Stomach (tissue), 4 donors: ENCODE measurements at regions not wholly inside any gene's neighbourhood (a gene's known extent, or its start where the extent isn't known, plus 50 kb on each side); places are given as distances from the start of the nearest gene placed in this dataset.

Experiments used
- EP300 ChIP-seq: sonication (generic); formaldehyde crosslinking; IDR thresholded peaks from one replicate; pipeline ENCODE4 v1.6.1; 2017; ENCODE audit warnings: antibody characterized with exemption
- POLR2A ChIP-seq, 4 donors: fragments of 450-650 bp; IDR thresholded peaks; one replicate each; pipeline ENCODE4 v1.6.1; 2016; ENCODE audit warnings: antibody characterized with exemption in 4 of 4, control low read depth in 2 of 4, mild to moderate bottlenecking in 1 of 4, moderate library complexity in 1 of 4
- POLR2AphosphoS5 ChIP-seq, 3 donors: sonication (generic); formaldehyde crosslinking; IDR thresholded peaks; one replicate each; pipeline ENCODE4 v1.6.1; 2016; ENCODE audit warnings: antibody characterized with exemption in 3 of 3
- TF ChIP-seq, protein P1 (sequence below), 7 experiments: fragments of 450-650 bp in 4 of 7; fragments of 200-600 bp in 3 of 7; sonication (generic) in 3 of 7; IDR thresholded peaks; one replicate each; pipeline ENCODE4 v1.5.1; 2016 to 2019; ENCODE audit warnings: antibody characterized with exemption in 7 of 7, control low read depth in 2 of 7, mild to moderate bottlenecking in 1 of 7

DNA sequence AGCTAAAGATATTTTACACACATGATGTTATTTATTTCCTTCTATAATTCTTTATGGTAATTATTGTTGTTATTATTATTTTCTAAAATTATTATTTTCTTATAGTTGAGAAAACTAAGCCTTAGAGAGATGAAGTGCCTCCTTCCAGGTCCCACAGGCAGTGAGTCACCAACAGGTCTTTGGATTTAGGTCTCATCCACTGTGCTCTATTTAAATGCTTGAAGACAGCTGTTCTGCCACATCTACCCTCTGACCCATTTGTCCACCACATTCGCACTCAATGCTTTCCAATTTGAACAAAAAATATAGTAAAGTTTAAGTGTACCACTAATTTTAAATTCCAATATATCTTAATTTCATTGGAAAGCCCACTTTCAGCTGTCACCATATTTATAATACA lies 566.4 kb downstream of the PPARGC1A start:
- no peak for TF ChIP-seq POLR2AphosphoS5 (IDR thresholded peaks at IDR 0.05)
- no peak for TF ChIP-seq EP300
- TF ChIP-seq, protein P1, sequence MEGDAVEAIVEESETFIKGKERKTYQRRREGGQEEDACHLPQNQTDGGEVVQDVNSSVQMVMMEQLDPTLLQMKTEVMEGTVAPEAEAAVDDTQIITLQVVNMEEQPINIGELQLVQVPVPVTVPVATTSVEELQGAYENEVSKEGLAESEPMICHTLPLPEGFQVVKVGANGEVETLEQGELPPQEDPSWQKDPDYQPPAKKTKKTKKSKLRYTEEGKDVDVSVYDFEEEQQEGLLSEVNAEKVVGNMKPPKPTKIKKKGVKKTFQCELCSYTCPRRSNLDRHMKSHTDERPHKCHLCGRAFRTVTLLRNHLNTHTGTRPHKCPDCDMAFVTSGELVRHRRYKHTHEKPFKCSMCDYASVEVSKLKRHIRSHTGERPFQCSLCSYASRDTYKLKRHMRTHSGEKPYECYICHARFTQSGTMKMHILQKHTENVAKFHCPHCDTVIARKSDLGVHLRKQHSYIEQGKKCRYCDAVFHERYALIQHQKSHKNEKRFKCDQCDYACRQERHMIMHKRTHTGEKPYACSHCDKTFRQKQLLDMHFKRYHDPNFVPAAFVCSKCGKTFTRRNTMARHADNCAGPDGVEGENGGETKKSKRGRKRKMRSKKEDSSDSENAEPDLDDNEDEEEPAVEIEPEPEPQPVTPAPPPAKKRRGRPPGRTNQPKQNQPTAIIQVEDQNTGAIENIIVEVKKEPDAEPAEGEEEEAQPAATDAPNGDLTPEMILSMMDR (IDR thresholded peaks at IDR 0.05) = no peak
- no peak for TF ChIP-seq POLR2A (IDR thresholded peaks at IDR 0.05)
